Ovary (tissue), 3 donors: ENCODE measurements at regions not wholly inside any gene's neighbourhood (a gene's known extent, or its start where the extent isn't known, plus 50 kb on each side); places are given as distances from the start of the nearest gene placed in this dataset.

Experiments
- EP300 ChIP-seq: sonication (generic); formaldehyde crosslinking; IDR thresholded peaks from one replicate; pipeline ENCODE4 v1.6.1; 2017; ENCODE audit warnings: antibody characterized with exemption
- POLR2A ChIP-seq: fragments of 450-650 bp; IDR thresholded peaks from one replicate; pipeline ENCODE4 v1.6.1; 2017; ENCODE audit warnings: antibody characterized with exemption, mild to moderate bottlenecking, moderate library complexity
- TF ChIP-seq, protein P1 (sequence below), 3 donors: fragments of 450-650 bp in 2 of 3; fragments of 200-600 bp in 1 of 3; IDR thresholded peaks; one replicate each; pipeline versions ENCODE4 v1.5.1 to v1.8.0; 2016 to 2022; ENCODE audit warnings: antibody characterized with exemption in 3 of 3, mild to moderate bottlenecking in 1 of 3
- donor health status: DM: no; HTN: no; CAD: no.

DNA sequence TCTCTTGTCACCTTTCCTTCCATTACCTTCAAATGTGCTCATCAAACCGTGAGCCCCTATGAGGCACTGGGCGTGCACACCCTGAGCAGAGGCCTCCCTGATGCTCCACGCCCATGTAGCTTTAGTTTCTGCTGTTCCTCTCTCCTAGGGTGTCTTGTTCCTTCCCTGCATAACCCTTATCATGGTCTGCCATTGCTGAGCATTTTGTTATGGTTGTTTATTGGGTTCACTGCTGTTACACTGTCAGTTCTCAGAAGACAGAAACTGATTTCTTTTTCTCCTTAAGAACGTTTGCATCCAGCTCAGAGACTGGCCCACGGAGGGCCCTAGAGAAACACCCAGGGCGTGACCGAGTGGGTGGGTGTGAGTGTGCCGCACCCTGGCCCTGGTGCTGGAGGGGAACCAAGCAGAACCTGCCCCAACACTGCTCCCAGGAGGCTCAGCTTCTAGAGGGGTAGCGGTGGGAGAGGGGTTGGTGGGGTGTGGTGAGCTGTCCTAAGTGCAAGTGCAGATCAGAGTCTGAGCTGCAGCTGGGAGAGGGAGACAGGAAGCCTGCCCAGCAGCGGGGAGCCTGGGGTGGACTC, 61.4 kb upstream of the URI1 start:
- TF ChIP-seq, protein P1, sequence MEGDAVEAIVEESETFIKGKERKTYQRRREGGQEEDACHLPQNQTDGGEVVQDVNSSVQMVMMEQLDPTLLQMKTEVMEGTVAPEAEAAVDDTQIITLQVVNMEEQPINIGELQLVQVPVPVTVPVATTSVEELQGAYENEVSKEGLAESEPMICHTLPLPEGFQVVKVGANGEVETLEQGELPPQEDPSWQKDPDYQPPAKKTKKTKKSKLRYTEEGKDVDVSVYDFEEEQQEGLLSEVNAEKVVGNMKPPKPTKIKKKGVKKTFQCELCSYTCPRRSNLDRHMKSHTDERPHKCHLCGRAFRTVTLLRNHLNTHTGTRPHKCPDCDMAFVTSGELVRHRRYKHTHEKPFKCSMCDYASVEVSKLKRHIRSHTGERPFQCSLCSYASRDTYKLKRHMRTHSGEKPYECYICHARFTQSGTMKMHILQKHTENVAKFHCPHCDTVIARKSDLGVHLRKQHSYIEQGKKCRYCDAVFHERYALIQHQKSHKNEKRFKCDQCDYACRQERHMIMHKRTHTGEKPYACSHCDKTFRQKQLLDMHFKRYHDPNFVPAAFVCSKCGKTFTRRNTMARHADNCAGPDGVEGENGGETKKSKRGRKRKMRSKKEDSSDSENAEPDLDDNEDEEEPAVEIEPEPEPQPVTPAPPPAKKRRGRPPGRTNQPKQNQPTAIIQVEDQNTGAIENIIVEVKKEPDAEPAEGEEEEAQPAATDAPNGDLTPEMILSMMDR (IDR thresholded peaks at IDR 0.05): no peak
- TF ChIP-seq EP300 (no peak), POLR2A (no peak)
